Nephron (organoid): ENCODE measurements at regions not wholly inside any gene's neighbourhood (a gene's known extent, or its start where the extent isn't known, plus 50 kb on each side); places are given as distances from the start of the nearest gene placed in this dataset.
A peak's percentile ranks its signal among the peaks of the same experiment; 100 is the strongest.
"Not testable (repeated sequence)": the region's sequence is repeated elsewhere in the genome, so short reads cannot be mapped to it uniquely, and the experiment has no call there.

ENCODE experiments used
- H3K27ac Mint-ChIP-seq, 3 experiments: 2 replicates each; pipeline ENCODE4 v1.8.0; 2020; ENCODE audit warnings: mixed read lengths in 3 of 3, mild to moderate bottlenecking in 2 of 3, moderate library complexity in 1 of 3
- H3K27me3 Mint-ChIP-seq: 2 replicates; pipeline ENCODE4 v1.8.0; 2021; ENCODE audit warnings: low read depth, mild to moderate bottlenecking, moderate library complexity, mixed read lengths
- H3K36me3 Mint-ChIP-seq: 2 replicates; pipeline ENCODE4 v1.8.0; 2020; ENCODE audit warnings: low read depth, mixed read lengths
- H3K4me1 Mint-ChIP-seq: 2 replicates; pipeline ENCODE4 v1.8.0; 2020; ENCODE audit warnings: mixed read lengths
- H3K4me3 Mint-ChIP-seq, 3 experiments: 2 replicates each; pipeline ENCODE4 v1.8.0; 2020; ENCODE audit warnings: mild to moderate bottlenecking in 3 of 3, mixed read lengths in 3 of 3, moderate library complexity in 2 of 3
- H3K9me3 Mint-ChIP-seq: 2 replicates; pipeline ENCODE4 v1.8.0; 2020; ENCODE audit warnings: mixed read lengths
- CTCF ChIP-seq, 3 experiments: fragments of 200-600 bp; sonication (generic); IDR thresholded peaks; one replicate each; pipeline ENCODE4 v1.5.0; 2021; ENCODE audit warnings: antibody characterized with exemption in 3 of 3; ENCODE audit not compliant: unreplicated experiment in 3 of 3

GRCh38 chr18:79591032-79591308, 88.6 kb upstream of the CTDP1 start:
- peaks cover 6% of the 10 kb centered on the region for H3K36me3 Mint-ChIP-seq
- peaks cover 24% of the 10 kb centered on the region for H3K9me3 Mint-ChIP-seq
- H3K27me3 Mint-ChIP-seq: peaks cover 7% of the 10 kb centered on the region
- peaks cover 41% of the 10 kb centered on the region for H3K4me1 Mint-ChIP-seq
- TF ChIP-seq CTCF (IDR thresholded peaks at IDR 0.05; ENCODE audit: unreplicated experiment in 3 of 3): no peak
- H3K4me3 Mint-ChIP-seq: no peak overlapping the region
- H3K27ac Mint-ChIP-seq: peak overlapping the region; percentile 40 to 78 (median 73)

GRCh38 chr18:79592684-79593083, 86.9 kb upstream of the CTDP1 start:
- Mint-ChIP-seq H3K27me3 (peaks cover 12% of the 10 kb centered on the region), H3K4me1 (peaks cover 37% of the 10 kb centered on the region), H3K9me3 (peaks cover 24% of the 10 kb centered on the region)
- H3K27ac Mint-ChIP-seq, H3K4me3 Mint-ChIP-seq, H3K36me3 Mint-ChIP-seq: not testable (repeated sequence)

GRCh38 chr18:79595876-79596374, 83.7 kb upstream of the CTDP1 start:
- H3K4me3 Mint-ChIP-seq: no peak overlapping the region
- peaks cover 37% of the 10 kb centered on the region for H3K4me1 Mint-ChIP-seq
- H3K9me3 Mint-ChIP-seq: peaks cover 24% of the 10 kb centered on the region
- H3K36me3 Mint-ChIP-seq: peaks cover 6% of the 10 kb centered on the region
- peaks cover 17% of the 10 kb centered on the region for H3K27me3 Mint-ChIP-seq
- H3K27ac Mint-ChIP-seq: peak overlapping the region; percentile 48 to 59 (median 54)
- TF ChIP-seq CTCF (IDR thresholded peaks at IDR 0.05; ENCODE audit: unreplicated experiment in 3 of 3): no peak

DNA sequence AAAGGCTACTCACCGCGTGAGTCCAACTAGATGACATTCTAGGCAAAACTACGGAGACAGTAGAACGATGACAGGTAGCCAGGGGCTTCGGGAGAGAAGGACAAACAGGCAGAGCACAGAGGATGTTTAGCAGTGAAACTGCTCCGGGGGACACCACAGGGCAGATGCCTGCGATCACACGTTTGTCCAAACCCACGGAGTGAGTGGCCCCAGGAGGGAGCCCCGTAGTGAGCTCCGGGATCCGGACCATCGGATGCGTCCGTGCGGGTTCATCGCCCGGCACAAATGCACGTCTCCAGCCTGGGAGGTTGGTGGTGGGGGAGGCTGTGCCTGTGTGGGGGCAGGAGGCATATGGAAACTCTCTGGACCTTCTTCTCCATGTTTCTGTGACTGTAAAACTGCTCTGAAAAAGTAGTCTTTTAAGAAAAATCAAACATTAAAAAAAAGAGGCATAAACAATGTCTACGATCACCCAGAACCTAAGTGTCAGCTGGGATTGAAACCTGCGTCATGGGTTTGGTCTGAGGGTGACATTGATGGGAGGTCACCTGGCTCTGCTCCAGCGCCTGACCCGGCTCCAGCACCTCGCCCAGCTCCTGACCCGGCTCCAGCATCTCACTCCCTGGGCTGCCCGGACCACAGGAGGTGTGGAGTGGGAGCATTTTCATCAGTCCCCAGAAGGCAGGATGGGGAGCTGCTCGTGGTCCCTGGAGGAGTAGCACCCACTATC, 83.0 kb upstream of the CTDP1 start:
- H3K27me3 Mint-ChIP-seq: peaks cover 20% of the 10 kb centered on the region
- H3K36me3 Mint-ChIP-seq: peaks cover 6% of the 10 kb centered on the region
- H3K4me1 Mint-ChIP-seq: peaks cover 37% of the 10 kb centered on the region
- no peak for TF ChIP-seq CTCF (IDR thresholded peaks at IDR 0.05; ENCODE audit: unreplicated experiment in 3 of 3)
- H3K4me3 Mint-ChIP-seq: no peak overlapping the region
- peak overlapping the region; percentile 48 to 59 (median 54) for H3K27ac Mint-ChIP-seq
- peaks cover 22% of the 10 kb centered on the region for H3K9me3 Mint-ChIP-seq

GRCh38 chr18:79597176-79597830, 82.3 kb upstream of the CTDP1 start:
- Mint-ChIP-seq H3K27me3 (peaks cover 20% of the 10 kb centered on the region), H3K4me1 (peaks cover 38% of the 10 kb centered on the region), H3K4me3 (no peak overlapping the region), H3K36me3 (peaks cover 4% of the 10 kb centered on the region), H3K9me3 (peaks cover 16% of the 10 kb centered on the region), H3K27ac (peak overlapping the region in 1 of 3 experiments; percentile 43)
- TF ChIP-seq CTCF (IDR thresholded peaks at IDR 0.05; ENCODE audit: unreplicated experiment in 3 of 3): no peak

DNA sequence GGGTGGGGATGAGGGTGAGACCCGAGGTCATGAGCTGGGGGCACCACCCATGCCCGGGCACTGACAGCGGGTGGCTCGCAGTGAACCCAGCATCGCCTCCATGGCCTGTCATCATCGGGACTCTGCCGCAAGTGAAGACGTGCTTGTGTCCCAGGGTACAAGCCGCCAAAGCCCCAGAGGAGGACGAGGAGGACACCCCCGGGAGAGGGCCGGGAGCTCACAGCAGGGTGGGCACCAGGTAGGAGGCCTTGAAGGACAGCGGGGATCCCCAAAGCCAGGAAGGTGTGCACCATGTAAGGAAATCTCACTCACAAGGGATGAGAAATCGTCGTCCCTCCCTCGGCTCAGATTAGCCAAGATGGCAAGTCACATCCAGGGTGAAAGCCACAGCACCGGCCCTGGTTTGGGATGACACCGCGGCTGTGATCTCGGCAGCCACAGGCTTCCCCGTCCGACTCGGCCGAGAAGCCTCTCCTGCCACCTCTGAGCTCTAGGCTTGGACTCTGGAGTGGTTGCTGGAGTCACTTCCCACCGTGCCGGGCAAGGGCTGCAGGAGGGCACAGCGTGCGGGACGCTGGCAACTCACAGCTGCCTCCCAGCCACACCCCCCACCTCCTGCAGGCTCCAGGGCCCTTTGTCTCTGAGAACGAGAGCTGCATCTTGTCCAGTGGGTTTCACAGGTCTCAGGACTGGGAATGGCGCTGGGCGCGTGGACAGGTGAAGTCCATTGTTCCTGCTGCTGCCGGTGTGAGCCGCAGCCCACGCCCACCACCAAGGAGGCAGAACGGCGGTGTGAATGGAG, 81.6 kb upstream of the CTDP1 start:
- no peaks in the 10 kb centered on the region for H3K36me3 Mint-ChIP-seq
- H3K27ac Mint-ChIP-seq: no peak overlapping the region
- peaks cover 11% of the 10 kb centered on the region for H3K9me3 Mint-ChIP-seq
- peaks cover 46% of the 10 kb centered on the region for H3K4me1 Mint-ChIP-seq
- H3K27me3 Mint-ChIP-seq: peaks cover 17% of the 10 kb centered on the region
- TF ChIP-seq CTCF (IDR thresholded peaks at IDR 0.05; ENCODE audit: unreplicated experiment in 3 of 3): no peak
- H3K4me3 Mint-ChIP-seq: no peak overlapping the region
